Fibroblast of lung (primary cell): ENCODE measurements at regions not wholly inside any gene's neighbourhood (a gene's known extent, or its start where the extent isn't known, plus 50 kb on each side); places are given as distances from the start of the nearest gene placed in this dataset.

Experiments
- DNase-seq, 2 donors: peaks; one replicate each; pipeline versions ENCODE4 v3.0.0 to v3.0.0-alpha.2; 2010; ENCODE audit warnings: low read depth in 2 of 2
- H2AFZ ChIP-seq: 2 replicates; pipeline ENCODE4 v1.5.1; 2012; ENCODE audit warnings: low read length, control low read depth, inconsistent platforms
- H3K27ac ChIP-seq: 2 replicates; pipeline ENCODE4 v1.5.1; 2011; ENCODE audit warnings: low read length, control low read depth; ENCODE audit not compliant: insufficient read depth
- H3K27me3 ChIP-seq: 2 replicates; pipeline ENCODE4 v1.5.1; 2011; ENCODE audit warnings: mild to moderate bottlenecking, low read length; ENCODE audit not compliant: control insufficient read depth, insufficient read depth
- H3K36me3 ChIP-seq: 2 replicates; pipeline ENCODE4 v1.5.1; 2011; ENCODE audit warnings: low read length; ENCODE audit not compliant: control insufficient read depth, insufficient read depth
- H3K4me1 ChIP-seq: 2 replicates; pipeline ENCODE4 v1.5.1; 2011; ENCODE audit warnings: low read length; ENCODE audit not compliant: control insufficient read depth, insufficient read depth; ENCODE audit errors: extremely low read depth
- H3K4me2 ChIP-seq: 2 replicates; pipeline ENCODE4 v1.5.1; 2011; ENCODE audit warnings: low read length, control low read depth; ENCODE audit not compliant: insufficient read depth; ENCODE audit errors: extremely low read depth
- H3K4me3 ChIP-seq, 4 experiments: fragments of 200-600 bp in 1 of 4; sonication (generic) in 1 of 4; replicated peaks in 1 of 4; 2 replicates each; pipeline ENCODE4 v1.5.1; 2011 to 2016; ENCODE audit warnings: low read length in 4 of 4, low read depth in 3 of 4, mild to moderate bottlenecking in 3 of 4, control low read depth in 2 of 4, inconsistent platforms in 1 of 4, mixed read lengths in 1 of 4; ENCODE audit not compliant: insufficient read depth in 1 of 4; ENCODE audit errors: control extremely low read depth in 1 of 4
- H3K79me2 ChIP-seq: 2 replicates; pipeline ENCODE4 v1.5.1; 2012; ENCODE audit warnings: mild to moderate bottlenecking, low read length, inconsistent platforms; ENCODE audit not compliant: control insufficient read depth, insufficient read depth
- H3K9ac ChIP-seq: 2 replicates; pipeline ENCODE4 v1.5.1; 2011; ENCODE audit warnings: mild to moderate bottlenecking, low read length, control low read depth; ENCODE audit not compliant: insufficient read depth
- H3K9me3 ChIP-seq: 2 replicates; pipeline ENCODE4 v1.5.1; 2012; ENCODE audit warnings: low read depth, low read length; ENCODE audit not compliant: control insufficient read depth, insufficient read depth
- H4K20me1 ChIP-seq: 2 replicates; pipeline ENCODE4 v1.5.1; 2011; ENCODE audit warnings: low read length; ENCODE audit not compliant: control insufficient read depth, insufficient read depth; ENCODE audit errors: extremely low read depth
- CTCF ChIP-seq, 2 donors: IDR thresholded peaks in 1 of 2; conservative IDR thresholded peaks in 1 of 2; 1 replicate in 1 of 2; 2 replicates in 1 of 2; pipeline ENCODE4 v1.5.1; 2011 to 2012; ENCODE audit warnings: low read length in 2 of 2, control low read depth in 1 of 2, inconsistent platforms in 1 of 2, low read depth in 1 of 2, mild to moderate bottlenecking in 1 of 2
- EZH2 ChIP-seq: IDR thresholded peaks from 2 replicates; pipeline ENCODE4 v1.5.1; 2012; ENCODE audit warnings: low read length, control low read depth, mild to moderate bottlenecking; ENCODE audit errors: missing control alignments

- no peak for DNase-seq
Observed at GRCh38 chr5:68367717-68368116, 152.2 kb downstream of the PIK3R1 start.

GRCh38 chr5:68368311-68369022, 152.9 kb downstream of the PIK3R1 start:
- H3K9ac ChIP-seq, result no peak overlapping the region
- H3K79me2 ChIP-seq, result no peaks in the 10 kb centered on the region
- no peaks in the 10 kb centered on the region for H3K4me1 ChIP-seq
- H3K9me3 ChIP-seq, result no peaks in the 10 kb centered on the region
- no peaks in the 10 kb centered on the region for H4K20me1 ChIP-seq
- H2AFZ ChIP-seq, result no peak overlapping the region
- no peak overlapping the region for H3K4me3 ChIP-seq
- TF ChIP-seq EZH2 (no peak), CTCF (conservative IDR thresholded peaks at IDR 0.05 in 1 of 2, IDR thresholded peaks at IDR 0.05 in 1 of 2; ENCODE audit: low read depth in 1 of 2, low read length in 2 of 2) (no peak)
- H3K36me3 ChIP-seq, result no peaks in the 10 kb centered on the region
- peak in 1 of 2 donors; percentile 59 for DNase-seq
- H3K4me2 ChIP-seq, result no peak overlapping the region
- no peak overlapping the region for H3K27ac ChIP-seq
- no peaks in the 10 kb centered on the region for H3K27me3 ChIP-seq

More at GRCh38 chr5:68367717-68368116, 152.2 kb downstream of the PIK3R1 start:
- H3K79me2 ChIP-seq, result no peaks in the 10 kb centered on the region
- H3K9ac ChIP-seq, result no peak overlapping the region
- no peaks in the 10 kb centered on the region for H3K36me3 ChIP-seq
- H3K27me3 ChIP-seq, result no peaks in the 10 kb centered on the region
- no peaks in the 10 kb centered on the region for H3K9me3 ChIP-seq
- TF ChIP-seq EZH2 (no peak), CTCF (conservative IDR thresholded peaks at IDR 0.05 in 1 of 2, IDR thresholded peaks at IDR 0.05 in 1 of 2; ENCODE audit: low read depth in 1 of 2, low read length in 2 of 2) (no peak)
- H4K20me1 ChIP-seq, result no peaks in the 10 kb centered on the region
- H2AFZ ChIP-seq, result no peak overlapping the region
- no peak overlapping the region for H3K27ac ChIP-seq
- no peak overlapping the region for H3K4me3 ChIP-seq
- no peaks in the 10 kb centered on the region for H3K4me1 ChIP-seq
- H3K4me2 ChIP-seq, result no peak overlapping the region

GRCh38 chr5:68369023-68369359, 153.4 kb downstream of the PIK3R1 start:
- Histone ChIP-seq H3K4me3 (no peak overlapping the region), H3K4me1 (no peaks in the 10 kb centered on the region), H2AFZ (no peak overlapping the region), H3K36me3 (no peaks in the 10 kb centered on the region), H3K27ac (no peak overlapping the region), H3K9ac (no peak overlapping the region), H4K20me1 (no peaks in the 10 kb centered on the region), H3K4me2 (no peak overlapping the region), H3K79me2 (no peaks in the 10 kb centered on the region), H3K27me3 (no peaks in the 10 kb centered on the region), H3K9me3 (no peaks in the 10 kb centered on the region)
- DNase-seq, result peak; percentile 11 to 44
- TF ChIP-seq CTCF (conservative IDR thresholded peaks at IDR 0.05 in 1 of 2, IDR thresholded peaks at IDR 0.05 in 1 of 2; ENCODE audit: low read depth in 1 of 2, low read length in 2 of 2) (no peak), EZH2 (no peak)
